ENCODE measurements at regions not wholly inside any gene's neighbourhood (a gene's known extent, or its start where the extent isn't known, plus 50 kb on each side); places are given as distances from the start of the nearest gene placed in this dataset.

GRCh38 chr11:109040303-109040702, 375.4 kb downstream of the DDX10 start:
- no peak overlapping the region for H3K4me3 ChIP-seq (ENCODE audit: low read length)
- TF ChIP-seq CTCF (IDR thresholded peaks at IDR 0.05; ENCODE audit: insufficient read depth, low read depth, low read length, missing control alignments) = no peak
- DNase-seq (ENCODE audit: low read depth) = no peak

DNA sequence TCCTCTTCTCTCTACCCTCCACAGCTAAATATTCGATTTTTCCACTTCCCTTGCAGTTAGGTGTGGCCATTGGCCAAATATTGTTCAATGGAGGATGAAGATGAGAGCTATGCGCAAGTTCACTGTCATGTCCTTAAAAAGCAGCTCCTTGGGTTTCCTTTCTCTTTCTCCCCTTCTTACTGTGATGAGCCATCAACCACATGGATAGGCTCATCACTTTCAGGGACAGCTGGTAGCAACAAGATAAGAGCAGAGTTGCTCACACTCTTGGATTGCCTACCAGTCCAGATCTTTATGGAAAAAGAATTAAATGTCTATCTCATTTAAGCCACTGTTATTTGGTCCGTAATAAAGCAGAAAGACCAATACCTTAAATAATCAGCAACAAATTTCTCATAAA, 377.0 kb downstream of the DDX10 start:
- DNase-seq (ENCODE audit: low read depth) = no peak
- no peak for TF ChIP-seq CTCF (IDR thresholded peaks at IDR 0.05; ENCODE audit: insufficient read depth, low read depth, low read length, missing control alignments)

DNA sequence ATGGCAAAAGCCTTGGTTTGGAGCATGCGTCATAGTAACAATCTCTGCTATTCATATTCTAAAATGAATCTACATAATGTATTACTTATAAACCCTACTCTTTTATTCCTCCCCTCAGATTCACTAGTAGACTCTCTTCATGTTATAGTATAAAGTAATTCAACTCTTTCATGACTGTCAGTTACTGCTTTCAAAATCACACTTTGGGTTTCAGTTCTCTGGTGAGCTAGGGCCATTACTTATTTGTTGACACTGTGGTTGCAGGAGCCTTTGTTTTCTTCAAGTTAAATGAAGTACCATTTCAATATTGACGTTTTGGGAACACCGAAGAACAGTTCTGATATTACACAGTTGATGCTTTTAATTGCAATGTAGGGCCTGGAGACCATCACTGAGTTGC, 378.4 kb downstream of the DDX10 start:
- H3K4me3 ChIP-seq (ENCODE audit: low read length) = no peak overlapping the region
- DNase-seq (ENCODE audit: low read depth) = no peak
- TF ChIP-seq CTCF (IDR thresholded peaks at IDR 0.05; ENCODE audit: insufficient read depth, low read depth, low read length, missing control alignments) = no peak

More for the DNA sequence above, 377.0 kb downstream of the DDX10 start:
- no peak overlapping the region for H3K4me3 ChIP-seq (ENCODE audit: low read length)

DNA sequence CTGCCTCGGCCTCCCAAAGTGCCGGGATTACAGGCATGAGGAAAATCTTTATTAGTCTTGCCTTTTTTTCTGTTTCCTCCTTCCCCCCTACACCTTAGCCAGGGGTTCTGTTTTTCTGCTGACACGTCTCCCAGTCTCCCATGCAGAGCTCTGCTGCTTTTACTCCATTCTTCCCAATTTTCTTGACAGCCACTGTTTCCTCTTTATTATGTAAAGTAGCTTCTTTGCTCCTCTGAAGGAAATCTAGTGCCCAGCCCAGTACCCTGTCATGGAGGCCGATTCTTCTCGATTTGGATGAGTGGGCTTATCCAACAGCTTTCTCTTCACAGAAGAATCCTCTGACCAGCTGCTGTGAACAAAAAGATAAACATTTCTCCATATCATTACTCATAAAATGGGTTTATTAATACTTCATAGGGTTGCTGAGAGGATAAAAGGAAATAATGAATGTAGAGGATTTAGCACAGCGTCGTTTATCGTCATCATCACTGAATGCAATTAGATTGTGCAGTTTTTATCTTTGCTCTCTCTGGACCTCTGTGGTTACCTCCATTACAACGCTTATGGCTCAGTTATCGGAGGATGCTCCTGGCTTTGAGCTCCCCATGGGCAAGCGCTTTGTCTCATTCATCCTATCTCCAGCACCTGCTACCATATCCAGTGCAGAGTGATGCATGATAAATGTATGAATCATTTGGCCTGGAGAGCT, 375.6 kb upstream of the C11orf87 start:
- DNase-seq (ENCODE audit: low read depth) = no peak
- no peak overlapping the region for H3K4me3 ChIP-seq (ENCODE audit: low read length)
- no peak for TF ChIP-seq CTCF (IDR thresholded peaks at IDR 0.05; ENCODE audit: insufficient read depth, low read depth, low read length, missing control alignments)

GRCh38 chr11:109048098-109048497, 373.9 kb upstream of the C11orf87 start:
- H3K4me3 ChIP-seq (ENCODE audit: low read length) = no peak overlapping the region
- TF ChIP-seq CTCF (IDR thresholded peaks at IDR 0.05; ENCODE audit: insufficient read depth, low read depth, low read length, missing control alignments) = no peak
- no peak for DNase-seq (ENCODE audit: low read depth)

DNA sequence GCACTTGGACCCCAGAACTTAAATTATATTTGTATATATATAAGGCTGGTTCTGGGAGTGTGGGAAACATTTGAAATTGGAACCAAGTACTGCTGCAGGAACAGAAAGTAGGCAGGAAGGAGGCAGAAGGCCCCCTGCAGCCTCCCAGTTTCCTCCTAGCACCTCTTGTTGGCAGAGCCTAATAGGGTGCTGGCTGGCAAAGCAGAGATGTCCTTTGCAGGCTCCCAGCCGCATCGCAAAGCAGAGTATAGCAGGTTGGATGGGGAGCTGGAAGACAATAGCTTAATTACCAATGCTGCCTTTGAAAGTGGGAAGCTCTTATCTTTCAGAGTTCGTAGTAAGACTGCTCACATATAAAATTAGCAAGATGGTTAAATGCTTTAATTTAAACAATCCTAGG, 370.8 kb upstream of the C11orf87 start:
- TF ChIP-seq CTCF (IDR thresholded peaks at IDR 0.05; ENCODE audit: insufficient read depth, low read depth, low read length, missing control alignments) = no peak
- H3K4me3 ChIP-seq (ENCODE audit: low read length) = no peak overlapping the region
- no peak for DNase-seq (ENCODE audit: low read depth)

DNA sequence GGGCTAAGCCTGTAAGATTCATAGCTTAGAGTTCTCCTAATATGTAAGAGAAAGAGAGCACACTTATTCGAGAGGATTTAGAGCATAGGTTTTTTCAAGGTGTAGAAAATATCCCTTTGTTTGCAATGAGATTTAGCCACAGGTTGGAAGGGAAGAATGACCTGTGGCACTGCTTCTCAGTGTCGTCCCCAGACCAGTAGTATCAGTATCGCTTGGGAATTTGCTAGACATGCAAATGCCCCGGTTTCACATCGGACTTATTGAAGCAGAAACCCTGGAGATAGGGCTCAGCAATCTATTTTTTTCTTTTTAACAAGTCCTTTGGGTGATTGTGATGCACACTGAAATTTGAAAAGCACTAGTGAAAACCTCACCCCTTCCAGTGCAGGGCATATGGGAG, 362.6 kb upstream of the C11orf87 start:
- no peak for DNase-seq (ENCODE audit: low read depth)
- no peak overlapping the region for H3K4me3 ChIP-seq (ENCODE audit: low read length)
- no peak for TF ChIP-seq CTCF (IDR thresholded peaks at IDR 0.05; ENCODE audit: insufficient read depth, low read depth, low read length, missing control alignments)
